ENCODE measurements at regions not wholly inside any gene's neighbourhood (a gene's known extent, or its start where the extent isn't known, plus 50 kb on each side); places are given as distances from the start of the nearest gene placed in this dataset.

DNA sequence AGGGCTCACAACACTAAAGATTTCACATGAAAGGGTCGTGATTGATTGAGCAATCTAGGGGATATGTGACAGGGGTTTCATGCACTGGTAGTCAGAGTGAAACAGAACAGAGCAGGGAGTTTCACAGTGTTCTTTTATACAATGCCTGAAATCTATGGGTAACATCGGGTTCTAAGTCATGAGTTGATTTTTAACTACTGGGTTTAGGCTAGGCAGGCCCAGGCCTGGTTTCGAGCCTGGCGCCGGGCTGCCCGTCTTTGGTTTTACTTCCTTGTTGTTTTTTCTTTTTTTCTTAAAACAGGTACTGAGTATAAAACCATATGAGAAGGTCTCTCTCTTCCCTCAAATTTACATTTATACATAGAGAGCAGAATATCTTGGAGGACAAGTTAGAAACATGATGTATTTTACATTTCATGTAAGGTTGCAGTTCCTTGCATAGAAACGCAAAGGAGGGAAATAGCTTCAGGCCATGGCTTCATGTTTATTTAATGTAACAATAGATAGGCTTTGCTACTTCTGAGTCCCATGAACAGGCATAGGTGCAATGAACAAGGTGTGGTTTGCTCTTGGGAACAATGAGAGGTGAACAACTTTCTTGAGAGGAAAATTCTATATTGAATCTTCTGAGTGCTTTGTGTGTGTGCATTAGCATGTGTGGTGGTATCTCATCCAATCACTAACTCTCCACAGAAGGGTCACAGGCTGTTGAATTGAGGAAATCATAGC is 128.9 kb upstream of the RXFP2 start:
- H2AFZ ChIP-seq (ENCODE audit: low read length), result no peak overlapping the region
- no peak for FAIRE-seq
- POLR2A ChIA-PET (ENCODE audit: partially characterized antibody), result no interaction called here
- TF ChIP-seq HDAC6 (IDR thresholded peaks at IDR 0.05; ENCODE audit: low read depth, low read length), result no peak
- TF ChIP-seq EP300 (IDR thresholded peaks at IDR 0.05; ENCODE audit: borderline replicate concordance in 1 of 2, low read depth in 2 of 2, low read length in 2 of 2), result no peak
- no peak for TF ChIP-seq BACH1 (IDR thresholded peaks at IDR 0.05; ENCODE audit: low read length)
- TF ChIP-seq, protein P1, sequence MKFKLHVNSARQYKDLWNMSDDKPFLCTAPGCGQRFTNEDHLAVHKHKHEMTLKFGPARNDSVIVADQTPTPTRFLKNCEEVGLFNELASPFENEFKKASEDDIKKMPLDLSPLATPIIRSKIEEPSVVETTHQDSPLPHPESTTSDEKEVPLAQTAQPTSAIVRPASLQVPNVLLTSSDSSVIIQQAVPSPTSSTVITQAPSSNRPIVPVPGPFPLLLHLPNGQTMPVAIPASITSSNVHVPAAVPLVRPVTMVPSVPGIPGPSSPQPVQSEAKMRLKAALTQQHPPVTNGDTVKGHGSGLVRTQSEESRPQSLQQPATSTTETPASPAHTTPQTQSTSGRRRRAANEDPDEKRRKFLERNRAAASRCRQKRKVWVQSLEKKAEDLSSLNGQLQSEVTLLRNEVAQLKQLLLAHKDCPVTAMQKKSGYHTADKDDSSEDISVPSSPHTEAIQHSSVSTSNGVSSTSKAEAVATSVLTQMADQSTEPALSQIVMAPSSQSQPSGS (IDR thresholded peaks at IDR 0.05; ENCODE audit: low read length), result no peak
- no peak for TF ChIP-seq SIX5 (IDR thresholded peaks at IDR 0.05; ENCODE audit: low read depth, low read length)
- TF ChIP-seq CBX8 (IDR thresholded peaks at IDR 0.05; ENCODE audit: borderline replicate concordance, low read depth, low read length), result no peak
- TF ChIP-seq HDAC2 (IDR thresholded peaks at IDR 0.05; ENCODE audit: borderline replicate concordance in 1 of 2, low read depth in 2 of 2, low read length in 2 of 2), result no peak
- TF ChIP-seq, protein P2, sequence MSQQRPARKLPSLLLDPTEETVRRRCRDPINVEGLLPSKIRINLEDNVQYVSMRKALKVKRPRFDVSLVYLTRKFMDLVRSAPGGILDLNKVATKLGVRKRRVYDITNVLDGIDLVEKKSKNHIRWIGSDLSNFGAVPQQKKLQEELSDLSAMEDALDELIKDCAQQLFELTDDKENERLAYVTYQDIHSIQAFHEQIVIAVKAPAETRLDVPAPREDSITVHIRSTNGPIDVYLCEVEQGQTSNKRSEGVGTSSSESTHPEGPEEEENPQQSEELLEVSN (IDR thresholded peaks at IDR 0.05), result no peak
- no peak for TF ChIP-seq JUND (IDR thresholded peaks at IDR 0.05; ENCODE audit: low read length)
- TF ChIP-seq EZH2 (IDR thresholded peaks at IDR 0.05; ENCODE audit: low read depth, low read length, severe bottlenecking), result no peak

More for the DNA sequence above, 128.9 kb upstream of the RXFP2 start:
- Histone ChIP-seq H3K4me3 (ENCODE audit: extremely low read depth in 1 of 4, insufficient read depth in 2 of 4, low read depth in 3 of 4, low read length in 4 of 4) (no peak overlapping the region), H3K9ac (replicated peaks in 1 of 4; ENCODE audit: extremely low read depth in 1 of 4, low read depth in 3 of 4, low read length in 3 of 4) (no peak overlapping the region), H4K8ac (ENCODE audit: extremely low read depth, insufficient read depth, low read length) (no peak overlapping the region), H3K79me1 (ENCODE audit: low read depth, low read length) (no peaks in the 10 kb centered on the region), H3K23ac (ENCODE audit: insufficient read length) (no peak overlapping the region), H3K27ac (ENCODE audit: low read depth, low read length) (no peak overlapping the region), H3K18ac (ENCODE audit: extremely low read depth, low read length) (no peak overlapping the region), H2BK20ac (ENCODE audit: low read length) (no peak overlapping the region), H2AK5ac (ENCODE audit: low read depth, low read length) (no peak overlapping the region), H3K4me2 (ENCODE audit: insufficient read depth in 1 of 2, low read depth in 2 of 2, low read length in 2 of 2) (no peak overlapping the region), H2BK15ac (ENCODE audit: low read length) (no peak overlapping the region), H2BK12ac (ENCODE audit: low read depth, low read length) (no peak overlapping the region), H2BK5ac (ENCODE audit: low read depth, low read length) (no peak overlapping the region), H4K20me1 (replicated peaks in 1 of 2; ENCODE audit: control insufficient read depth in 1 of 2, insufficient read depth in 2 of 2, low read length in 2 of 2) (no peaks in the 10 kb centered on the region), H3K27me3 (replicated peaks in 1 of 4; ENCODE audit: control insufficient read depth in 3 of 4, extremely low read depth in 1 of 4, insufficient read depth in 3 of 4, low read length in 3 of 4) (no peaks in the 10 kb centered on the region), H3K23me2 (ENCODE audit: low read depth, low read length) (no peaks in the 10 kb centered on the region), H4K5ac (ENCODE audit: insufficient read length, low read depth, low read length) (no peak overlapping the region), H3K4ac (replicated peaks; ENCODE audit: insufficient read length, low read depth, low read length) (no peak overlapping the region), H2BK120ac (replicated peaks; ENCODE audit: low read depth, low read length) (no peak overlapping the region), H4K91ac (replicated peaks; ENCODE audit: insufficient read length, low read length) (no peak overlapping the region), H3K79me2 (ENCODE audit: control insufficient read depth in 1 of 2, insufficient read depth in 2 of 2, low read length in 2 of 2) (no peaks in the 10 kb centered on the region), H3K36me3 (ENCODE audit: control insufficient read depth in 2 of 4, insufficient read depth in 4 of 4, low read length in 3 of 4) (no peaks in the 10 kb centered on the region), H3K56ac (replicated peaks; ENCODE audit: insufficient read length, low read depth, low read length) (no peak overlapping the region), H3K14ac (ENCODE audit: insufficient read length) (no peak overlapping the region), H3K9me3 (ENCODE audit: insufficient read depth in 2 of 2, low read depth in 1 of 2, low read length in 1 of 2) (peaks cover 0 to 5% of the 10 kb centered on the region in 2 experiments; a peak in 1 of 4 replicates), H3K4me1 (replicated peaks in 1 of 4; ENCODE audit: control insufficient read depth in 3 of 4, insufficient read depth in 4 of 4, low read length in 3 of 4) (peaks cover 0 to 2% (median under 1%) of the 10 kb centered on the region in 4 experiments; a peak in 1 of 7 replicates)
- CTCF ChIA-PET (ENCODE audit: partially characterized antibody), result interaction anchor here (0.9 to 1.2 kb wide), 2 partner anchors 17 to 73 kb away, joined by 3 to 4 read pairs; no protein-coding TSS in a partner anchor
- WGBS, 2 experiments (ENCODE audit: extremely low coverage in 1 of 2, insufficient coverage in 1 of 2, insufficient read length in 1 of 2, insufficient replicate concordance in 2 of 2, low coverage in 1 of 2, low lambda C conversion rate in 2 of 2, missing lambda C conversion rate in 1 of 2), result 97% methylated on average over 7 of the region's 7 CpGs; no CpG with 5 or more reads in 1 of the 2 experiments
- DNase-seq (ENCODE audit: low read depth in 1 of 2, low spot score in 2 of 2), result no peak
